B cell (primary cell): ENCODE measurements at regions not wholly inside any gene's neighbourhood (a gene's known extent, or its start where the extent isn't known, plus 50 kb on each side); places are given as distances from the start of the nearest gene placed in this dataset.

ENCODE experiments used
- ATAC-seq: fragments of 200-7000 bp; cut with Tn5 transposase; one replicate; pipeline ENCODE4 v1.10.0; 2021; ENCODE audit warnings: low read depth, mild to moderate bottlenecking, moderate number of reproducible peaks, moderate library complexity
- CTCF ChIA-PET: fragments of 350-600 bp; sonication (Branson Sonifier 250); formaldehyde crosslinking; loops from one replicate; lab custom pipeline; 2021; ENCODE audit warnings: antibody characterized with exemption, inconsistent platforms; lab: Charles Lee
- POLR2A ChIA-PET: fragments of 350-600 bp; sonication (Branson Sonifier 250); formaldehyde crosslinking; loops from one replicate; lab custom pipeline; 2021; ENCODE audit warnings: antibody characterized with exemption; lab: Charles Lee
- DNase-seq: peaks from one replicate; pipeline ENCODE4 v3.0.0; 2013
- H2AFZ ChIP-seq: 2 replicates; pipeline ENCODE4 v1.6.1; 2012; ENCODE audit warnings: mild to moderate bottlenecking, low read depth, low read length; ENCODE audit not compliant: insufficient read depth, poor library complexity, severe bottlenecking
- H3K27ac ChIP-seq, 2 donors: 1 replicate in 1 of 2; 2 replicates in 1 of 2; pipeline ENCODE4 v1.5.1; 2012 to 2013; ENCODE audit warnings: low read length in 2 of 2, mild to moderate bottlenecking in 2 of 2, moderate library complexity in 1 of 2
- H3K27me3 ChIP-seq, 4 experiments: fragments of 200-600 bp in 1 of 4; sonication (generic) in 1 of 4; replicated peaks in 1 of 4; 1 replicate in 2 of 4; 2 replicates in 2 of 4; pipeline versions ENCODE4 v1.6.1 to v1.7.0; 2013 to 2016; ENCODE audit warnings: low read length in 3 of 4, mild to moderate bottlenecking in 2 of 4, mixed read lengths in 1 of 4, moderate library complexity in 1 of 4; ENCODE audit not compliant: insufficient read depth in 4 of 4, control insufficient read depth in 3 of 4; ENCODE audit errors: control extremely low read depth in 1 of 4
- H3K36me3 ChIP-seq, 2 experiments: replicated peaks in 1 of 2; 1 replicate in 1 of 2; 2 replicates in 1 of 2; pipeline versions ENCODE4 v1.6.1 to v1.7.1; 2013; ENCODE audit warnings: low read length in 1 of 2; ENCODE audit not compliant: insufficient read depth in 2 of 2, control insufficient read depth in 1 of 2; ENCODE audit errors: control extremely low read depth in 1 of 2, extremely low read depth in 1 of 2
- H3K4me1 ChIP-seq, 2 donors: fragments of 200-600 bp in 1 of 2; sonication (generic) in 1 of 2; 1 replicate in 1 of 2; 2 replicates in 1 of 2; pipeline versions ENCODE4 v1.5.1 to v1.6.1; 2013 to 2017; ENCODE audit warnings: low read length in 2 of 2; ENCODE audit not compliant: control insufficient read depth in 2 of 2, insufficient read depth in 2 of 2
- H3K4me2 ChIP-seq: replicated peaks from 2 replicates; pipeline ENCODE3; 2012; ENCODE audit warnings: mild to moderate bottlenecking, low read depth, low read length; ENCODE audit not compliant: poor library complexity, severe bottlenecking
- H3K4me3 ChIP-seq, 5 experiments: fragments of 200-600 bp in 1 of 5; sonication (generic) in 1 of 5; 1 replicate in 3 of 5; 2 replicates in 2 of 5; pipeline versions ENCODE4 v1.5.1 to v1.7.0; 2011 to 2016; ENCODE audit warnings: low read length in 4 of 5, mild to moderate bottlenecking in 4 of 5, low read depth in 2 of 5, control low read depth in 1 of 5, moderate library complexity in 1 of 5; ENCODE audit not compliant: insufficient read depth in 1 of 5; ENCODE audit errors: control extremely low read depth in 1 of 5, extremely low read depth in 1 of 5
- H3K79me2 ChIP-seq: fragments of 200-600 bp; sonication (generic); one replicate; pipeline ENCODE4 v1.6.0; 2016; ENCODE audit warnings: low read length; ENCODE audit not compliant: control insufficient read depth, insufficient read depth
- H3K9ac ChIP-seq: fragments of 200-600 bp; sonication (generic); 2 replicates; pipeline ENCODE4 v1.6.1; 2017; ENCODE audit warnings: mild to moderate bottlenecking, low read length, moderate library complexity
- H3K9me3 ChIP-seq, 3 donors: one replicate each; pipeline versions ENCODE4 v1.6.1 to v1.7.1; 2013; ENCODE audit warnings: low read length in 2 of 3; ENCODE audit not compliant: control insufficient read depth in 2 of 3, insufficient read depth in 1 of 3; ENCODE audit errors: control extremely low read depth in 1 of 3
- H4K20me1 ChIP-seq: 2 replicates; pipeline ENCODE4 v1.6.0; 2012; ENCODE audit warnings: mild to moderate bottlenecking, low read length; ENCODE audit not compliant: insufficient read depth, control insufficient read depth, poor library complexity, severe bottlenecking
- H3K27ac Mint-ChIP-seq: one replicate; pipeline ENCODE4 v1.8.0; 2021; ENCODE audit warnings: mixed read lengths
- H3K27me3 Mint-ChIP-seq: one replicate; pipeline ENCODE4 v1.8.0; 2021; ENCODE audit warnings: mixed read lengths
- H3K4me1 Mint-ChIP-seq: one replicate; pipeline ENCODE4 v1.8.0; 2021; ENCODE audit warnings: mixed read lengths
- H3K4me3 Mint-ChIP-seq: one replicate; pipeline ENCODE4 v1.8.0; 2021; ENCODE audit warnings: mixed read lengths
- H3K9me3 Mint-ChIP-seq: one replicate; pipeline ENCODE4 v1.8.0; 2022; ENCODE audit warnings: mixed read lengths; ENCODE audit not compliant: insufficient read depth
- EZH2 ChIP-seq: IDR thresholded peaks from 2 replicates; pipeline ENCODE4 v1.6.1; 2012; ENCODE audit warnings: borderline replicate concordance, low read depth, mild to moderate bottlenecking, moderate library complexity, low read length; ENCODE audit not compliant: insufficient read depth, poor library complexity, severe bottlenecking
- WGBS: methylation state at CpG from one replicate; pipeline ENCODE4 v1.1.5; 2013; ENCODE audit warnings: missing lambda C conversion rate; ENCODE audit not compliant: insufficient coverage; 5-methylcytosine and 5-hydroxymethylcytosine counted together
- intact Hi-C: fragments of 100-400 bp; cut with micrococcal nuclease; formaldehyde crosslinking; loops from one replicate; pipeline ENCODE4 v1.10.0; 2022
- TF ChIP-seq, protein P1 (sequence below): fragments of 200-600 bp; IDR thresholded peaks from one replicate; pipeline ENCODE4 v1.8.0; 2022; ENCODE audit warnings: antibody characterized with exemption, mild to moderate bottlenecking

DNA sequence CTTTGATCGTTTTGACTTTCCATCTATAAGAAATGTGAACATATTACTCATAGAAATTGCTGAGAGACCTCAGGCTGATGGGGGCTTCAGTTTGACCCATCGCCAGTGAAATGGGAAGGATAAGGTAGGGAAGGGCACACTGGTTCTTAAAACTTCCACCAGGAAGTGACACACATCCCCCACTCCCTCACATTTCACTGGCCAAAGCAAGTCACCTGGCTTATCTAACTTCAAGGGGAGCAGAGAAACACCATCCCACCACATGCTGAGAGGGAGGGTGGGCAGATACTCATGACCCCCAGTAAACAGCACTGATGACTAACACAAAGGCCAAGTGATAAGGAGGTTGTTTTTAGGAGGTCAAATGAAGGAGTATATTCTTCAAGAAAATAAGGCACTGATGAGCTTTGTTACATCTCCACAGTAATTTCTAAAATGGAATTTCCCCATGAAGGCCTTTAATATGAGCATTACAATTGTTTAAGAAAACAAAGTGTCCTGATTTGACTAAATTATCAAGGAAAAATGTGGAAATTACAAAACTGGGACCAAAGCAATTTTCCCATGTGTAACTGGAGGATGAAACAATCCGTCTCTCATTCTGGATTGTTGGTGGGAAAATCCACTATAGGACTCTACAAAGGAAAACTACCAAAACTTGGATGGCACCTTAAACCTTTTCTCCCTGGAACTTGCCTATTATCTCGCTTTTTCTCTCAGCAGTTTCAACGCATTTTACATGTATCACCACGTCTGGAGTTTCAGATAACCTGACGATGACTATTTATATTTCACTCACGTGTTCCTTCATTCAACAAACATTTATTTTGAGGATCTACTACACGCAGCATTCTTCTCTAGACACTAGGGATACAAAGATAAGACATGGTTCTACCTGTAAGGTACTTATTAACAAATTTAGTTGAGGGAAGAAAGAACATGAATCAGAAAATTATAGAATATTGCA lies 91.8 kb upstream of the EEA1 start:
- Mint-ChIP-seq H3K9me3 (no peaks in the 10 kb centered on the region), H3K4me1 (no peaks in the 10 kb centered on the region), H3K4me3 (no peak overlapping the region), H3K27ac (no peak overlapping the region), H3K27me3 (no peaks in the 10 kb centered on the region)
- no peaks in the 10 kb centered on the region for H3K36me3 ChIP-seq
- WGBS, result 98% methylated on average over 4 of the region's 9 CpGs
- H3K4me3 ChIP-seq, result no peak overlapping the region
- POLR2A ChIA-PET, result no interaction called here
- no peaks in the 10 kb centered on the region for H3K9me3 ChIP-seq
- H3K4me1 ChIP-seq, result no peaks in the 10 kb centered on the region
- intact Hi-C loops, result no loop called here
- no peak overlapping the region for H2AFZ ChIP-seq
- H3K27ac ChIP-seq, result no peak overlapping the region
- H4K20me1 ChIP-seq, result no peaks in the 10 kb centered on the region
- H3K79me2 ChIP-seq, result no peaks in the 10 kb centered on the region
- DNase-seq (no peak), ATAC-seq (no peak)
- CTCF ChIA-PET, result interaction anchor here (0.6 to 1.3 kb wide), 2 partner anchors 12 to 16 kb away, joined by 4 to 6 read pairs; no protein-coding TSS in a partner anchor
- no peak overlapping the region for H3K9ac ChIP-seq
- TF ChIP-seq EZH2, result no peak
- TF ChIP-seq, protein P1, sequence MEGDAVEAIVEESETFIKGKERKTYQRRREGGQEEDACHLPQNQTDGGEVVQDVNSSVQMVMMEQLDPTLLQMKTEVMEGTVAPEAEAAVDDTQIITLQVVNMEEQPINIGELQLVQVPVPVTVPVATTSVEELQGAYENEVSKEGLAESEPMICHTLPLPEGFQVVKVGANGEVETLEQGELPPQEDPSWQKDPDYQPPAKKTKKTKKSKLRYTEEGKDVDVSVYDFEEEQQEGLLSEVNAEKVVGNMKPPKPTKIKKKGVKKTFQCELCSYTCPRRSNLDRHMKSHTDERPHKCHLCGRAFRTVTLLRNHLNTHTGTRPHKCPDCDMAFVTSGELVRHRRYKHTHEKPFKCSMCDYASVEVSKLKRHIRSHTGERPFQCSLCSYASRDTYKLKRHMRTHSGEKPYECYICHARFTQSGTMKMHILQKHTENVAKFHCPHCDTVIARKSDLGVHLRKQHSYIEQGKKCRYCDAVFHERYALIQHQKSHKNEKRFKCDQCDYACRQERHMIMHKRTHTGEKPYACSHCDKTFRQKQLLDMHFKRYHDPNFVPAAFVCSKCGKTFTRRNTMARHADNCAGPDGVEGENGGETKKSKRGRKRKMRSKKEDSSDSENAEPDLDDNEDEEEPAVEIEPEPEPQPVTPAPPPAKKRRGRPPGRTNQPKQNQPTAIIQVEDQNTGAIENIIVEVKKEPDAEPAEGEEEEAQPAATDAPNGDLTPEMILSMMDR, result no peak
- H3K27me3 ChIP-seq, result no peaks in the 10 kb centered on the region
- no peak overlapping the region for H3K4me2 ChIP-seq

DNA sequence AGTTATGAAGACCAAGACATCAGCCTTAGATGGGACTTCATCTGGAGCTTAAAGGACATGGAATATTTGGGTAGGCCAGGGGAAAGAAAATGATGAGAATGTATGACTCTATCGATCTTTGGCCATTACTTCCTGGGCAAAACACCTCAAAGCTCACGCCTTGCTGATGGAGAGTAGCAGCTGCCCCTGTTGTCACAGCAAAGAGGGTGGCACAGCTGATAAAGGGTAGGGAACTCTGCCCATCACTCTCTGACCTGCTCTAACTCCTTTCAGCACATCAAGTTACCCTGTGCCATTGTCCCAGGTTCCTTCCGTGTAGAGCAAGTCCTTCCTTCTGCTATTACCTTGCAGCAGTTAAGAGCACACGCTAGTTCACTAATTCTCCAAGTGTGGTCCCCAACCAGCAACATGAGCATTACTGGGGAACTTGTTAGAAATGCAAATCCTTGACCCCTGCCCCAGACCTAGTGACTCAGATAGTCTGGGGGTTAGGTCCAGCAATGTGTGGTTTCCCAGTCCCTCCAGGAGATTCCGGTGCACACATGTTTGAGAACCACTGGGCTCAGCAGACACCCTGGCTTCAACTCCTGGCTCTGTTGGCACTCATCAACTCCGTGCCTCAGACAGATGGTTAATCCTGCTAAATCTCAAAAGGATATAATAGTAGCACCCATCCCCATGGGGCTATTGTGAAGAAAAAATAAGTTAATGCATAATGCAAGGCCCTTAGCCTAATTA lies 93.7 kb upstream of the EEA1 start:
- H3K4me1 Mint-ChIP-seq, result no peaks in the 10 kb centered on the region
- H3K9me3 Mint-ChIP-seq, result no peaks in the 10 kb centered on the region
- WGBS, result 96% methylated on average over 5 of the region's 6 CpGs

More for the DNA sequence above, 93.7 kb upstream of the EEA1 start:
- TF ChIP-seq EZH2, result no peak
- TF ChIP-seq, protein P1, result no peak
- H2AFZ ChIP-seq, result no peak overlapping the region
- no peak for ATAC-seq
- no peak for DNase-seq
- H3K4me1 ChIP-seq, result no peaks in the 10 kb centered on the region
- no peaks in the 10 kb centered on the region for H3K9me3 ChIP-seq
- H3K27me3 Mint-ChIP-seq, result no peaks in the 10 kb centered on the region
- no peak overlapping the region for H3K9ac ChIP-seq
- H3K27me3 ChIP-seq, result no peaks in the 10 kb centered on the region
- H3K27ac Mint-ChIP-seq, result no peak overlapping the region
- intact Hi-C loops, result no loop called here
- H3K4me3 Mint-ChIP-seq, result no peak overlapping the region
- H3K79me2 ChIP-seq, result no peaks in the 10 kb centered on the region
- H3K27ac ChIP-seq, result no peak overlapping the region
- no peaks in the 10 kb centered on the region for H4K20me1 ChIP-seq
- H3K4me2 ChIP-seq, result no peak overlapping the region
- CTCF ChIA-PET, result interaction anchor here (1.1 kb wide), 1 partner anchor 35 kb away, joined by 4 read pairs; no protein-coding TSS in a partner anchor
- POLR2A ChIA-PET, result no interaction called here
- no peak overlapping the region for H3K4me3 ChIP-seq
- H3K36me3 ChIP-seq, result no peaks in the 10 kb centered on the region
